GM12891 (cell line): ENCODE measurements at regions not wholly inside any gene's neighbourhood (a gene's known extent, or its start where the extent isn't known, plus 50 kb on each side); places are given as distances from the start of the nearest gene placed in this dataset.

ENCODE experiments used
- PAX5 ChIP-seq: IDR thresholded peaks from 2 replicates; pipeline ENCODE4 v1.6.1; 2011; ENCODE audit warnings: low read length, moderate library complexity, mild to moderate bottlenecking; ENCODE audit not compliant: insufficient read depth, severe bottlenecking
- POLR2A ChIP-seq: IDR thresholded peaks from 2 replicates; pipeline ENCODE4 v1.6.1; 2011; ENCODE audit warnings: low read depth, low read length, control low read depth
- POLR2AphosphoS5 ChIP-seq: IDR thresholded peaks from 2 replicates; pipeline ENCODE4 v1.6.1; 2011; ENCODE audit warnings: low read depth, low read length, control low read depth
- SPI1 ChIP-seq: IDR thresholded peaks from 2 replicates; pipeline ENCODE4 v1.6.1; 2011; ENCODE audit warnings: low read depth, low read length, control low read depth
- TAF1 ChIP-seq: IDR thresholded peaks from 2 replicates; pipeline ENCODE4 v1.6.1; 2011; ENCODE audit warnings: low read depth, low read length, control low read depth

DNA sequence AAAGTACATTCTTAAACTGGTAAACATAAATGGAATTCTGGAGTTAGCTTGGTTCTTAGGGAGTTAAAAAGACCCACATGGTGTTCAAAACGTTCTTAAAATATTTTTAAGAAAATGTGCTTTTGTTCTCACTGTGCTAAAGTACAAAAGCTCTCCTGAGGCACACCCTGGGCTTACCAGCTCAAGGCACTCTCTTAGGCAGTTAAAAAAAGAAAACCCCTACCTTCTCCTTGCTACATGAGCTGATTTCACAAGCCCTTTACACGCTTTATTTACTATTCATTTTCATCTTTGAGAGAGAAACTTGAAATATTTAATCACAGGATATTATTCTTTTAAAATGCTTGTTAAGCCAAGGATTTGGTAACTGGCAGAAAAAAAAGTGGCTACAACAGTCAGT, 723.3 kb upstream of the GRAMD2B start:
- TF ChIP-seq TAF1 = no peak
- no peak for TF ChIP-seq POLR2A
- no peak for TF ChIP-seq POLR2AphosphoS5
- no peak for TF ChIP-seq PAX5
- no peak for TF ChIP-seq SPI1
